OCI-LY3 (cell line): ENCODE measurements at regions not wholly inside any gene's neighbourhood (a gene's known extent, or its start where the extent isn't known, plus 50 kb on each side); places are given as distances from the start of the nearest gene placed in this dataset.

Source experiments
- H2AFZ ChIP-seq: fragments of 200-600, 300-600 bp; shearing (Covaris generic); 2 replicates; pipeline ENCODE4 v1.6.0; 2014; ENCODE audit warnings: antibody characterized with exemption, low read depth, low read length
- H3K27ac ChIP-seq: fragments of 200-600, 300-600 bp; sonication (generic); 2 replicates; pipeline ENCODE4 v1.5.1; 2014; ENCODE audit warnings: mild to moderate bottlenecking, low read length, moderate library complexity, mixed read lengths
- H3K27me3 ChIP-seq: fragments of 200-600, 300-600 bp; sonication (generic); 2 replicates; pipeline ENCODE4 v1.6.1; 2014; ENCODE audit warnings: low read depth, low read length, mixed read lengths
- H3K36me3 ChIP-seq: fragments of 200-600, 300-600 bp; sonication (generic); replicated peaks from 2 replicates; pipeline ENCODE3; 2014; ENCODE audit warnings: low read depth, low read length, mixed read lengths
- H3K4me1 ChIP-seq: fragments of 300-600, 200-600 bp; sonication (generic); 2 replicates; pipeline ENCODE4 v1.6.1; 2014; ENCODE audit warnings: low read length, mixed read lengths
- H3K4me2 ChIP-seq: fragments of 200-600, 300-600 bp; sonication (generic); 2 replicates; pipeline ENCODE4 v1.6.1; 2014; ENCODE audit warnings: low read length, mixed read lengths
- H3K4me3 ChIP-seq: fragments of 300-600, 200-600 bp; sonication (generic); 2 replicates; pipeline ENCODE4 v1.5.1; 2014; ENCODE audit warnings: antibody characterized with exemption, mild to moderate bottlenecking, low read length, moderate library complexity
- H3K79me2 ChIP-seq: fragments of 300-600, 200-600 bp; shearing (Covaris generic); 2 replicates; pipeline ENCODE4 v1.6.1; 2014; ENCODE audit warnings: mild to moderate bottlenecking, low read length, mixed read lengths
- H3K9ac ChIP-seq: fragments of 300-600, 200-600 bp; shearing (Covaris generic); 2 replicates; pipeline ENCODE4 v1.6.0; 2014; ENCODE audit warnings: mild to moderate bottlenecking, low read length, moderate library complexity
- H3K9me3 ChIP-seq: fragments of 200-600, 300-600 bp; shearing (Covaris generic); 2 replicates; pipeline ENCODE4 v1.6.1; 2014; ENCODE audit warnings: low read length, mixed read lengths; ENCODE audit not compliant: insufficient read depth
- H4K20me1 ChIP-seq: fragments of 200-600, 300-600 bp; sonication (generic); 2 replicates; pipeline ENCODE4 v1.6.1; 2016; ENCODE audit warnings: low read length, mixed read lengths; ENCODE audit not compliant: insufficient read depth
- EZH2phosphoT487 ChIP-seq: fragments of 200-600 bp; shearing (Covaris generic); IDR thresholded peaks from 2 replicates; pipeline ENCODE4 v1.6.1; 2018; ENCODE audit warnings: antibody characterized with exemption, mixed run types, low read depth
- TF ChIP-seq, protein P1 (sequence below): fragments of 200-600, 300-600 bp; sonication (generic); IDR thresholded peaks from 2 replicates; pipeline ENCODE4 v1.5.1; 2014; ENCODE audit warnings: antibody characterized with exemption, low read length, low read depth

DNA sequence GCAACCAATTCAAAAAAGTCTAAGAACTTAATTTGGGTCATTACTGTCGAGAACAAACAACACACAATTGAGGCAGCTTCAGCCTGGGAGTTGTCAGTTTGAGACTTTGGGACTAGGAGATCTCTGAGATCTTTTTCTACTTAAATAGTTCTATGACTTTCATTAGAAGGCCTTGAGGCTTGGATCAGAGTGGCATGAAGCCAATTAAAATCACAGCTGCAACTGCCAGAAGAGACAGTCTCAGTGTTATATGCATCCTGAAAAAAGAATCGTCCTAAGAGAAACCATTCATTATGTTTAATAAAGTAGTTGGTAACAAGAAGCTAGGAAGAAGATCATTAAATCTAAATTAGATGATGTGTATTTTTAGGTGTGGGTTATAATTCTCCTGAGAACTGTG is 170.8 kb upstream of the RASSF8 start:
- no peaks in the 10 kb centered on the region for H3K36me3 ChIP-seq
- no peaks in the 10 kb centered on the region for H3K9me3 ChIP-seq
- no peaks in the 10 kb centered on the region for H3K4me1 ChIP-seq
- no peak overlapping the region for H2AFZ ChIP-seq
- H3K9ac ChIP-seq, result no peak overlapping the region
- H4K20me1 ChIP-seq, result no peaks in the 10 kb centered on the region
- no peak overlapping the region for H3K4me3 ChIP-seq
- H3K4me2 ChIP-seq, result no peak overlapping the region
- H3K79me2 ChIP-seq, result no peaks in the 10 kb centered on the region
- no peak overlapping the region for H3K27ac ChIP-seq
- H3K27me3 ChIP-seq, result no peaks in the 10 kb centered on the region
- TF ChIP-seq, protein P1, sequence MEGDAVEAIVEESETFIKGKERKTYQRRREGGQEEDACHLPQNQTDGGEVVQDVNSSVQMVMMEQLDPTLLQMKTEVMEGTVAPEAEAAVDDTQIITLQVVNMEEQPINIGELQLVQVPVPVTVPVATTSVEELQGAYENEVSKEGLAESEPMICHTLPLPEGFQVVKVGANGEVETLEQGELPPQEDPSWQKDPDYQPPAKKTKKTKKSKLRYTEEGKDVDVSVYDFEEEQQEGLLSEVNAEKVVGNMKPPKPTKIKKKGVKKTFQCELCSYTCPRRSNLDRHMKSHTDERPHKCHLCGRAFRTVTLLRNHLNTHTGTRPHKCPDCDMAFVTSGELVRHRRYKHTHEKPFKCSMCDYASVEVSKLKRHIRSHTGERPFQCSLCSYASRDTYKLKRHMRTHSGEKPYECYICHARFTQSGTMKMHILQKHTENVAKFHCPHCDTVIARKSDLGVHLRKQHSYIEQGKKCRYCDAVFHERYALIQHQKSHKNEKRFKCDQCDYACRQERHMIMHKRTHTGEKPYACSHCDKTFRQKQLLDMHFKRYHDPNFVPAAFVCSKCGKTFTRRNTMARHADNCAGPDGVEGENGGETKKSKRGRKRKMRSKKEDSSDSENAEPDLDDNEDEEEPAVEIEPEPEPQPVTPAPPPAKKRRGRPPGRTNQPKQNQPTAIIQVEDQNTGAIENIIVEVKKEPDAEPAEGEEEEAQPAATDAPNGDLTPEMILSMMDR, result no peak
- TF ChIP-seq EZH2phosphoT487, result no peak

DNA sequence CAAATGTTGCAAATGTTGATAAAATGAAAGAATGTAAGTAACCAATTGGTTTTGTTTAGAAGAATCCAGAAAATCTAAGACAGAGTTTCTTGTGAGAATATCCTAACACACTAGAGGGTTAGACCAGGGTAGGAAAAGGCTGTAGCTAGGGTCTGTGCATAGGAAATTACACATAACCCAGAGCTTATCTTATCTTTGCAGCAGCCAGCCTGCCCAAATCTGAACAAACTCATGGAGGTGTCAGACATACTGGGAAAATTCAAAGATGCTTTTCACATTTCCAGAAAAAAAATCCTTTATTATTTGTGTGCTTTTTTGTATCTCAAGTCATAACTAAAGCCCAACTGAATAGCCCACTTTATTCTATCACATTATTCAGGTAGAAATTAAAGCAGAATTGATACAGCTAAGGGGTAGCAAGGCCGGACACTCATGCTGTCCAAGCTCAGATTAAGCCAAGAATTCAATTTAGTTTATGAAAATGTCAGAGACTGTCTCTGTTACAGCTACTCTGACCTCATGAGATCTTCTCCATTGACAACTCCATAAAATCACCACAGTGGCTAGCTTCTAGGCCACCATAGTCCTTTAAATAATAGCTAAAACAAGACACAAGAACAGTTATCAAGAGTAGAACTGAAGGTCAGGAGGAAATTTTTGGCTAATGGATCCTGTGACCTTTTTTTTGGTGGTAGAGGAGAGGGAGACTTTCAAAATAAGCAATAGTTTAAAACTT is 169.6 kb upstream of the RASSF8 start:
- Histone ChIP-seq H4K20me1 (no peaks in the 10 kb centered on the region), H3K27me3 (no peaks in the 10 kb centered on the region), H3K4me1 (no peaks in the 10 kb centered on the region), H2AFZ (no peak overlapping the region), H3K4me2 (no peak overlapping the region), H3K9me3 (no peaks in the 10 kb centered on the region), H3K36me3 (no peaks in the 10 kb centered on the region), H3K4me3 (no peak overlapping the region), H3K9ac (no peak overlapping the region), H3K27ac (no peak overlapping the region), H3K79me2 (no peaks in the 10 kb centered on the region)
- TF ChIP-seq, protein P1, result no peak
- no peak for TF ChIP-seq EZH2phosphoT487

DNA sequence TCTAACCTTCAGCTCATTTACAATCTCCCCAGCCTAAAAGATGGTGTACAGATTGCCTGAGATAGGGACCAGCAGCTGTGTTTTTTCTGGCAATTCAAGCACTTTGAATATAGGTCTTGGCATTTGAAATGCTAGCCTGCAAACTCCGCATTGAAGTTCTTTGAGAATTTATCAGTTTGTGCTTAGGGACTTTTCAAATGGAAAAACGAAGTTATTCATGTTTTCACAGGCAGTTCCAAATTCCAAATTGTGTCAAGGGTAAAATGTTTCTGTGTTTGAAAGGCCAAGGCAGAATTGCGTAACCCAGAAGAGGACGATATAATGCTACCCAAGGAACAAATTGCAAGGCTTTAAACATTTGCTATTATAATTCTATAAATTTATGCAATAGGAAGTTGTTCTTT is 168.9 kb upstream of the RASSF8 start:
- Histone ChIP-seq H3K4me1 (no peaks in the 10 kb centered on the region), H3K4me2 (no peak overlapping the region), H3K4me3 (no peak overlapping the region), H3K9me3 (no peaks in the 10 kb centered on the region), H3K27ac (no peak overlapping the region), H4K20me1 (no peaks in the 10 kb centered on the region), H3K79me2 (no peaks in the 10 kb centered on the region), H3K27me3 (no peaks in the 10 kb centered on the region), H2AFZ (no peak overlapping the region), H3K9ac (no peak overlapping the region), H3K36me3 (no peaks in the 10 kb centered on the region)
- TF ChIP-seq EZH2phosphoT487, result no peak
- TF ChIP-seq, protein P1, result no peak

DNA sequence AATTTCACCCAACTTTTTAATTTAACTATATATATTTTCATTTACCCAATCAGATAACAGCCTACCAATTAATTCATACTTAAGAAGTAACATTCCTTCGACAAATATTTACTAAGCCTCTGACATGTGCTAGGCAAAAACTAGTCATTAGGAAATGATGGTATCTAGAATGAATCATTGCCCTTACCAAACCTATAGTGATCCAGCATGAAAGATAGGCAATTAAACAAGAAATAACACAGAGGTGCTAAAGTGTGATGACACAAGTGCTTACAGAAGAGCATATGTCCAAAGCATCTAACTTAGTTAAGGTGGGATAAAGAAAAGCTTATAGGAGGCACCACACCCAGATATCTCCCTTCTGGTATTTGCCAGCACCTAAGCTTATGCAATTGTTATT is 166.5 kb upstream of the RASSF8 start:
- H3K27ac ChIP-seq, result no peak overlapping the region
- no peak overlapping the region for H3K4me2 ChIP-seq
- H3K79me2 ChIP-seq, result no peaks in the 10 kb centered on the region
- H3K27me3 ChIP-seq, result no peaks in the 10 kb centered on the region
- no peaks in the 10 kb centered on the region for H3K9me3 ChIP-seq
- no peak overlapping the region for H2AFZ ChIP-seq
- TF ChIP-seq, protein P1, result no peak
- H3K36me3 ChIP-seq, result no peaks in the 10 kb centered on the region
- H4K20me1 ChIP-seq, result no peaks in the 10 kb centered on the region
- no peaks in the 10 kb centered on the region for H3K4me1 ChIP-seq
- H3K9ac ChIP-seq, result no peak overlapping the region
- H3K4me3 ChIP-seq, result no peak overlapping the region
